H1 (cell line): ENCODE measurements at regions not wholly inside any gene's neighbourhood (a gene's known extent, or its start where the extent isn't known, plus 50 kb on each side); places are given as distances from the start of the nearest gene placed in this dataset.

Source experiments
- CEBPB ChIP-seq: IDR thresholded peaks from 2 replicates; pipeline ENCODE4 v1.6.1; 2012; ENCODE audit warnings: low read depth, low read length
- EP300 ChIP-seq, 2 experiments: IDR thresholded peaks; 1 replicate in 1 of 2; 2 replicates in 1 of 2; pipeline ENCODE4 v1.6.1; 2011 to 2012; ENCODE audit warnings: low read depth in 2 of 2, low read length in 2 of 2, mild to moderate bottlenecking in 2 of 2, borderline replicate concordance in 1 of 2, inconsistent platforms in 1 of 2, moderate library complexity in 1 of 2
- JUN ChIP-seq: IDR thresholded peaks from 2 replicates; pipeline ENCODE4 v1.6.1; 2011; ENCODE audit warnings: low read depth, mild to moderate bottlenecking, improper control_type of control experiment, low read length
- NANOG ChIP-seq: IDR thresholded peaks from 2 replicates; pipeline ENCODE4 v1.6.1; 2011; ENCODE audit warnings: low read length, low read depth, mild to moderate bottlenecking, inconsistent platforms; ENCODE audit not compliant: insufficient read depth, poor library complexity, severe bottlenecking
- RBBP5 ChIP-seq: IDR thresholded peaks from 2 replicates; pipeline ENCODE4 v1.7.1; 2012; ENCODE audit warnings: low read depth, mild to moderate bottlenecking, inconsistent platforms, low read length, moderate library complexity, borderline replicate concordance
- TAF1 ChIP-seq: IDR thresholded peaks from 2 replicates; pipeline ENCODE4 v1.6.1; 2011; ENCODE audit warnings: mild to moderate bottlenecking, low read depth, low read length
- TBP ChIP-seq: IDR thresholded peaks from 2 replicates; pipeline ENCODE4 v1.6.1; 2011; ENCODE audit warnings: low read depth, low read length, improper control_type of control experiment

- TF ChIP-seq EP300 (IDR thresholded peaks at IDR 0.05; ENCODE audit: borderline replicate concordance in 1 of 2, low read depth in 2 of 2, low read length in 2 of 2) (no peak), RBBP5 (no peak), CEBPB (no peak), NANOG (no peak), JUN (no peak), TBP (no peak), TAF1 (no peak)
- TF ChIP-seq, all 59 proteins: peak for 0
Observed at GRCh38 chr9:32875242-32875641, 91.9 kb downstream of the TMEM215 start (continued).
